T-helper 2 cell (primary cell): ENCODE measurements at regions not wholly inside any gene's neighbourhood (a gene's known extent, or its start where the extent isn't known, plus 50 kb on each side); places are given as distances from the start of the nearest gene placed in this dataset.
"Not testable (repeated sequence)": the region's sequence is repeated elsewhere in the genome, so short reads cannot be mapped to it uniquely, and the experiment has no call there.

Experiments
- DNase-seq, 5 experiments: peaks; one replicate each; pipeline versions ENCODE4 v3.0.0 to v3.0.0-alpha.2; 2012 to 2022

DNA sequence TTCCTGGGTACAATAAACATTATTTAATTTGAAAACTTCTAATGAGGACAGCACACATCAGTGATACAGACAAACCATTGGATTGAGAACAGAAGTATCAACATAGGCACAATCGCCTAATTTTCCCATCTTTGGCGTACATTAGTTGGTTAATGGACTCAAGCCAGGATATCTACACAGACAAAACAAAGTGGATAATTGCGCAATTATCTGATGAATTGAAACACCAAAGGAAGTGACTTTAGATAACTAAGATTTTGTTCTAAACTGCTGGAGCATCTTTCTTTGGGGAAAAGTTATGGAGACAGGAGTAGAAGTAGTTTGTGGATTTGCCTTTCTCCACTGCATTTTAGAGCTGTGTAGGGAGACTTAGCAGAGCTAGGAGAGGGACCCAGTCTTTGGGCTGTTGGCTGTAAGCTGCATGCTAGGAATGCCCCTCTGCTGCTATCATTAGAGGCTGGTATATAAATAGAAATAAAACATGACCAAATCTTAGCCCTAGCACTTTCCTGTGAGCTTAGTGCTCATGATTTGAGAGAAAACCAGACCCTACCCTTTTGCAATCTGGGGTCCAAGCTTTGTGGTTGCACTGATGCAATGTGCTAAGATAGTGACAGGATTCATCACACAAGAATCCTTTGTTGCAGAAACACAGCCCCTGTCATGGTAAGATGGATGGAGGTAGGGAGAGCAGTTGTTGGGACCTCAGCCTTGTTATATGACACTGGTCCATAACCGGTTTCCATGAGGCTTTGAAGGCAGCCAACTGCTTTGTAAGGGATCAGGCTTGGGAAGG, 264.5 kb upstream of the PIK3C3 start:
- no peak for DNase-seq

DNA sequence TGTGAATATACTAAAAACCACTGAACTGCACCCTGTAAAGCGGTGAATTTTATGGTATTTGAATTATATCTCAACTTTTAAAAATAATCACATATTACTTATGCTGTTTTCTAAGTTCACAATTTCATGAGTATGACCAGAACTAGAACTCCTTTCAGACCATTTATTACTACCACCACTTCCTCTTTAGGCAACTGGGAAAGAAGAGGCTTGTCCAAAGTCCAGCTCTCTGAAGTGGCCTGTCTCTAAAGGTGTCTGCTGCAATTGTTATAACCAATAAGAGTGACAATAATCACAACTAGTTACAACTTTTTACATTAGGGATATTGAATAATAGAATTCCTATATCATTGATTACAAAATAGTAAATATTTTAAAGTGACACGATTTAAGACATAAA, 267.9 kb upstream of the PIK3C3 start:
- no peak for DNase-seq

DNA sequence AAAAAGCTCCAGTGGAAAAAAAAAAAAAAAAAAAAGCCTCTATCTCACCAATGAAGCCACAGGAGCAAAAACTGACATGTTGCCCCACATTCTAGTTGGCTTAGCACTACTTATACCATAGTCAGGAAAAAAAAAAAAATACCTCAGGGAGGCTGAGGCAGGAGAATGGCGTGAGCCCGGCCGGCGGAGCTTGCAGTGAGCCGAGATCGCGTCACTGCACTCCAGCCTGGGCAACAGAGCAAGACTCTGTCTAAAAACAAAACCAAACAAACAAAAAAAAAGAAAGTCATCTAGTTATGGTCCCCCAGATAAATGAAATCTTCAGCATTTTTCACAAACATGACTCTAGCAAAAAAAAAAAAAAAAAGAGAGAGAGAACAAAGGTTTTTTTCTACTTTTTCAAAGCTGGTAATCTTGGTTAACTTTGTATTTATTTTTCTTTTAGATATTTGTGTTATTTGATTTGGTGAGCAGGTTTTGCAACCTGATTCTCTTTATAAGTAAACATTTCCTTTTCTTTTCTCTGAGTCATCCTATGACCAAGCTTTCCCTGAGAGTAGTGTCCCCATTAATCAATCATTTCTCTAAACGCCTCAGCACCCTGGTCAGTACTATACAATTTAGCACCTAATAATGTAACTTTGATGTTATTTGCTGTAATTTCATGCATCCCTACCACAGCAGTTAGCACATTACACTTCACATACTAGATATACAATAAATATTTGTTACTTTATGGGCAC, 273.7 kb upstream of the PIK3C3 start:
- no peak for DNase-seq

DNA sequence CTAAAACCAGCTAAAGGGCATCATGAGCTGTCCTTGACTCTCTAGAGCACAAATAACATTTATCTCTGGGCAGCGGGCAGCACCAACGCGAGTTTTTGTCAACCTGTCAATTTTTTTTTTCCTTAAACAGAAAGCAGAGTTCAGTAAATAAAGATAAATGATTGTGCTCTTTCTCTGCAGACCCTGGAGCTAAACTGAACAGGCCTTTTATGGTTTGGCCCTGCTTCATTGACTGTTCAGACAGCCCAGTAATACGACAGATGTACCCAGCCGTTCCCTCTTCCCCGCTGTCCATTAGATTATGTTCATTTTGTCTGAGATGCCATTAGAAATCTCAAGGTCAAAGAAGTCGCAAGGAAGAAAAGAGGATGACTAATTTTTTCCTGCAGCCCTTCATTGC, 280.5 kb upstream of the PIK3C3 start:
- no peak for DNase-seq

DNA sequence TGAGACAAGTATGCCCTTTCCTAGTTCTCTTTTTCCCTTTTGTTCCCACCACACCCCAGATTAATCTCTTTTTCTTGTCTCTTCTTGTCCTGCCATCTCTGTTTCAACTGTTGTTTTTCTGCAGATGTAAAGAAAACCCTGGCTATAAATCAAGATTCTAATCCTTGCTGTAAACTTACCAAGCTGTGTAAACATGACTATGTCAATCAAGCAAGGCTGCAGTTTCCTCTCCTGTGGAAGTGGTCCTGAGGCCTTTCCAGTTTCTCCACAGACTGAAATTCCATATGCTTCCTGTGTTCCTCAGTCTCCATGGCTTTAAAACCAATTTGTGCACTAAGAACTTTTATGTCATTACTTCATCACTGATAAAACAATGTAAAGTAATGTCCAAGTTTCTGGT, 288.8 kb upstream of the PIK3C3 start:
- DNase-seq = no peak

DNA sequence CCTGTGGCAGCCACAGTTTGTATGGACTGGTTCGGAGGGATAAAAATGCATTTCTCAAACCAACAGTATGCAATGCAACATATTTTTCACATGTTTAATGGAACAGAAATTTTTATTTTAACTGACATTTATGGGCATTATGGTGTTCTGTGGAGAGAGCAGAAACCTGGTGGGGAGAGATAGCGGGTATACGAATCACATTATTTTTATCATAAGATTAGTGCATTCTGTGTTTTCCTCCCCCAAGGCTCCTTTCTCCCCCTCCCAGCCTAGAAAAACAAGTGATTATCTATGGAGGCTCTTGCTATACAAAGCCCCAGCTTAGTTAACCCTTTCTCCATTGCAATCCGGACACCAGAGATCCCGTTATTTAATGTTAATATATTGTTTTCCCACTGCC, 289.8 kb upstream of the PIK3C3 start:
- DNase-seq = no peak

DNA sequence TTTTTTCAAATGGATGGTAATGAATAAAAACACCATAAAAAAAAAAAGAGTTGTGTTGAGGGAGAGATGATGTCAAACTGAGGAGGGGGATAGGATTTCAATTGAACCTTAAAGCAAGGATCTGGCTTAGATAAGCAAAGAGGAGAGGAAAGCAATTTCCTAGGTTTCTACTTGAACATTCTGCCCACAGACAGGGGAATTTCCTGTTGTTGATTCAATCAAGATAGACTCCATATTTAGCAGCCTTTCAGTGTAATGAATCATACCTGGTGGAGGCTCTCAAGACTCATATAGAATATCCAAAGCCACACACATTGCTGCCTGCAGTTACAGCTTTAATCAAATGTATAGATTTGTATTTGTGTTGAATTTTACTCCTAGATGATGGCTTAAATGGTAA, 294.4 kb upstream of the PIK3C3 start:
- DNase-seq = peak in 1 of 5 experiments; percentile 2

DNA sequence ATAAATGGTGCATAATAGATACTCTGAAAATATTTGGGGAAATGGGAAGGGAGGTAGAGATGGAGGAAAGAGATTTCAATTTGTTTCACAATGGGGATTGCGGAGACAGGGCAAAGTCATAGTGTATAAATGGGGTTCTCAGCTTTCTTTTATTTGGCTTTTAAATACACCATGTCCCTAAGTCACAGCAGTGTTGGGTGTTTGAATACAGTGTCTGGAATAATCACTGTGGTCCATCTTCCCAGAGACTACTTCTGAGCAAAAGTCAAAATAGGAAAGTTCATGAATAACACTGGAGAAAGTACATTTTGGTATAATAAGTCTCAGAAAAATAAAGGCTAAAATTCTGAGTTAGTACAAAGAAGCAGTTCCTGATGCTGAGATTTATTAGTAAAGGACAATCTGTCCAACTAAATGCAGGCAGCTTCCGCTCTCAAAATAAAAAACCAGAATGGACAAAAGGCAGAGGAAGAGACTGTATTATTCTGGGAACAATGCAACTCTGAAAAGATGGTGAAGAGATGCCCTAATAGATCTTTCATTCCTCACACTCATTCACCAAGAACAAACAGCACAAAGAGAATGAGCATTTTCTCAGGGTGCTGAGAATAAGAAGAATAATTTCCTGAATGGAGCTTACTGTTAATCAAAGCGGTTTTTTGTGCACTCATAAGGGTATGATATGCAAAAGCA, 295.4 kb upstream of the PIK3C3 start:
- no peak for DNase-seq

DNA sequence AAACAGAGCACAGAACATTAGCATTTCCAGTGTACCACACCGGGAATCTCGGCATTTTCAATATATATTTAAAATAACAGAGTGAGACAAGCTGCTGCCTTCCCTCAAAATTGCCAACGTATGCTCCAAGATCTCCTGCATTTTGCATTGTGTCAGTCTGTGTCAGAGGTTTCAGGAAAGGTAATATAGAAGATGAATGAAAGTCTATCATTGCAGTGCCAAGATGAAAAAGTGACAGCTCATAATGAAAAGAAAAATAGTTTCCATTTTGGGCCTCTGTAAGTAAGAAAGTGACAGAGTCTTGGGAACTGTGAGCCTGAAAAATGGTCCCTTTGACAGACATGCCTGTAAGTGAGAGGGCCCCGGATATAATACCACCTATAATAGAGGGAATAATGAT, 297.8 kb upstream of the PIK3C3 start:
- no peak for DNase-seq

DNA sequence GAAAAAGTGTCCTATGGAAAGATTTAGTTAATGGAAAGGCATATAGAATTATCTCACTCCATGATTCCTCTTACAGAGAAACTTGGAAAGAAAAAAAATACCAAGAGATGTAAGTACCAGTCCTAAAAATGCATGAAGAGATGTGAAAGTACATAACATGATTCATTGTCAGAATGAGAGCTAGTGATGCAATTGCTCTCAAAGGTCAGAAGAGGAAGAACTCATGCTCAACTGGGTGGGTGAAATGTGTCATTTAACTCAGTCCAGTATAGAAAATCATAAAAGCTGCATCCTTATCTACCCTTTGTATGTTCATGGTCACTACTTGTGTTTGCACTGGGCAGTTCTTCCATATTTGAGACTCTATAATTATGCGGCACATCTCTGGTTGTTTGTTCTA, 300.0 kb upstream of the PIK3C3 start:
- DNase-seq = no peak

DNA sequence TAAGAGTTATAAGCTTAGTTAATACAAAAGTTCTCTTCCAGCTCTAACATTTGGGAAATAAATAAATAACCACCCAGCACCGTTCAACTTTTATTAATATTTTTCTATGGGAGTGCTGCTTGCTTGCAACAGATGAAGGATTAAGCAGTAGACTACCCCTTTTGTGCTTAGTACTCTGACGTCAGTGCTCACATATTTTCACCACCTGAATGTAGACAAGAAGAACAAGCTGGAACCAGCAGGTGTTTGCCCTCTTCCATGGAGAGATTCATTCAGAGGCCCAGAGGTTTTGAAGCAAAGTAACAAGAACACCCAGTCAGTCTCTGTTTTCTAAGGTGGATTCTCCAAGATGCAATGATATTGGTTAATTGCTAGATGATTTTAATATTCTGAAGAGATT, 307.1 kb upstream of the PIK3C3 start:
- no peak for DNase-seq

DNA sequence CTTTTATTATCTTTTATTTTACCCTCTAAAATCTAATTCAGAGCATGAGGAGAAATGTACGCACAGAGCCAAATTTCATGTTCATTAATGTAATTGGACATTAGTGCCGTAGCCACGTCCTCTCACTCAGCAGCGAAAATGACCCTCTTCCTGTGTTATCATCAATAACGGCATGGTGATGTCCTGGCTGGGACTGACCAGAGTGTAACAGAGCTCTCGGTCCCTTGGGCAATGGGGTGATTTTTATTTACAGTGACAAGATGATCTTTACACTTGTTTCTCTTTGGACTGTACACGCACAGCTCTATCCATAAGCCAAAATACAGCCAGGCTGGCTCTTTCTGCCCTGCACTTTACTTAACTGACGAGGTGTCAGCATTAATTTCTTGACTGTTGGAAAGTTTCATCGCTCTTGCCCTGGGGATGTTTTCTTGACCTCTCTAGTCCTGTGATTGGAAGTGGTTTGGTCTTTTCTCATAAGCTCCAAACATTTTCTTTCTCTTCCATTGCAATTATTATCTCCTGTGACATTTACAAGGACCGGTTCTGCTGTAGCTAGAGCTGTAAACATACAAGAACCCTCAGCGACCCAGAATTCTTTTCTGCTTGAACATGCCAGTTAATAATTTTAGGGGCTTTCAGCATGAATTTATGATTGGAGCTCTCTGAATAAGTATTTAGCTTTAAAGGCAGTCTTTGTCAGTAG, 308.0 kb upstream of the PIK3C3 start:
- no peak for DNase-seq

DNA sequence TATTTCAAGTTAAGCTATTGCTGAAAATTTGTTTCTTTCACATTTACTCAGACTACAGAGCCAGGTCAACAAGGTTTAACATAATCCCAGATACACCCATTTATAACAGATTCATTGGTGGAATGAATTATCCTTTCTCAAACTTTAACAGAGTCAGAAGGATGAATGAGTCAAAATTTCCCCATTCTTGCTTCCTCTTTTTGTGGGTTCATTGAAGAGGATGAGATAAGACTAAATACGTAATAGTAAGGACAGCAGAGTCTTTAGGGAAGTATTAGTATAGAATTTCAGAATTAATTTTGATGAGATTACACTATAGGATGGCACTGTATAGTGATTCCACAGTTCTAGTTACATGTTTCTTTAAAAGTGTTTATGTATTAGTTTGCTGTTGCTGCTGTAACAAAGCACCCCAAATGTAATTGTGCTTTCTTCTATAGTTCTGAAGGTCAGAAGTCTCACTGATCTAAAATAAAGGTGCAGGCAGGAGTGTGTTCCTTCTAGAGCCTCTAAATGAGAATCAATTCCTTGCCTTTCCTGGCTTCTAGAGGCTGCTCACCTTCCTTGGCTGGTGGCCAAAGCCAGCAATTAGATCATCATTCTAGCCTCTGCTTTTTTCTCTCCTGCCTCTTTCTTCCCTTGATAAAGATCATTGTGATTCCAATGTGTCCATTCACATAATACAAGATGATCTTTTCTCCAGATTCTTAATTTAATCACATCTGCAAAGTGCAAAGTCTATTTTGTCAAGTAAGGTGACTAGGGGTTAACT, 309.3 kb upstream of the PIK3C3 start:
- DNase-seq = no peak

DNA sequence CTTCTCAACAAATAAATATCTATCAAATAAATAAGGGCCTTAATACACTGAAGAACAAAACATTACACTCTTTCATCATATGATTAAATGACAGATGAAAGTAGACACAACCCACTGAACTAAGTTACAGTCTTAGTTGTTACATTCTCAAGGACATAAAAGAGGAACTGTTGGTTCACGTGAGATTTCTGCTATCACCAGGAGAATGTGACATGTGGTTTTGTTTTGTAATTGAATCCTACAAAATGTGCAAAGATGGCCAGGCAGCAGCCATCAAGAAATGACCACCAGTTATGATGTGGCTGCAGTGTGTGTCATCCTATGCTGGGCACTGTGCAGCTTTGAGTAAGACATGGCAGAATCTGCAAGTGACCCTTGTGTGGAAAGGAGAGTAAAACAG, 310.6 kb upstream of the PIK3C3 start:
- DNase-seq = no peak

DNA sequence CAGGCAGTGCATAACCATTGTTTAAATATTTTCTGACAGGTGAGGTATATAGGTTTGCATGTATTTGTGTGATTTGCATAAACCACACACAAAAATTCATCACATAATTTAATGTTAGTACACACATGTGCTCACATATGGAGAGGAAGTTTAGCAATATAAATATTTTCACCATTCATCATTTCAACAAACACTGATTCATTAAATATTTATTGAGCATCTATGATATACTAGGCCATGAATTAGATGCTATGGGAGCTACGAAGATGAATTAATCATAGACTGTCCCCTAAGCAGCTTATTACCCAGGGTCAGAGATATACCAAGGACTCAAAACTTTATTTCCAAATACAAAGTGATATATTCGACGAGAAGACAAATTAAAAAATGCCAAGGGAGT, 311.6 kb upstream of the PIK3C3 start:
- no peak for DNase-seq

DNA sequence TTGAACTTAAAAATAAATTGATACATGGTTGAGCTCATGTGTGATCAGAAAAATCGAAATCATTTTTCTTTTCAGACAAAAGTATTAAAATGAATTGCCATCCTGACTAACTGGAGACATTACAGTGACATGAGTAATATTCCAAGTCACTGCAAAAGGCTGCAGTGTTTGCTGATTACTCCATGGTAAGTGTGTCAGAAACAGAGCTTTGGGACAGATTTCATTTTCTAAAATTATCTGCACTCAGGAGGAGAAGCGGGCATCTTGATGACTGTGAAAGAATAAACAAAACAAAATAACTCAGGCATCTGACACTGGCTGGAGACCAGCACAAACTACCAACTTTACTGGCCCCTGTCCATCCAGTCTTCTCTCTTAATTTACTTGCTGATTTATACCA, 312.3 kb upstream of the PIK3C3 start:
- DNase-seq = no peak

DNA sequence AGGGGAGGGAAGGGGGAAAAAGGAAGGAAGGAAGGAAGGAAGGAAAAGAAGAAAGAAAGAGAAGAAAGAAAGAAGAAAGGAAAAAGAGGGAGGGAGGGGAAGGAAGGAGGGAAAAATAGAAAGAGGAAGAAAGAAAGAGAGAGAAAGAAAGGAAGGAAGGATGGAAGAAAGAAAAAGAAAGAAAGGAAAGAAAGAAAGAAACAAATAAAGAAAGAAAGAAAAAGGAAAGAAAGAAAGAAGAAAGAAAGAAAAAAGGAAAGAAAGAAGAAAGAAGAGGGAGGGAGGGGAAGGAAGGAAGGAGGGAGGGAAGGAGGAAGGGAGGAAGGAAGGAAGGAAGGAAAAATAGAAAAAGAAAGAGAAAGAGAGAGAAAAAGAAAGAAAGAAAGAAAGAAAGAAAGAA, 315.8 kb upstream of the PIK3C3 start:
- DNase-seq = no peak

DNA sequence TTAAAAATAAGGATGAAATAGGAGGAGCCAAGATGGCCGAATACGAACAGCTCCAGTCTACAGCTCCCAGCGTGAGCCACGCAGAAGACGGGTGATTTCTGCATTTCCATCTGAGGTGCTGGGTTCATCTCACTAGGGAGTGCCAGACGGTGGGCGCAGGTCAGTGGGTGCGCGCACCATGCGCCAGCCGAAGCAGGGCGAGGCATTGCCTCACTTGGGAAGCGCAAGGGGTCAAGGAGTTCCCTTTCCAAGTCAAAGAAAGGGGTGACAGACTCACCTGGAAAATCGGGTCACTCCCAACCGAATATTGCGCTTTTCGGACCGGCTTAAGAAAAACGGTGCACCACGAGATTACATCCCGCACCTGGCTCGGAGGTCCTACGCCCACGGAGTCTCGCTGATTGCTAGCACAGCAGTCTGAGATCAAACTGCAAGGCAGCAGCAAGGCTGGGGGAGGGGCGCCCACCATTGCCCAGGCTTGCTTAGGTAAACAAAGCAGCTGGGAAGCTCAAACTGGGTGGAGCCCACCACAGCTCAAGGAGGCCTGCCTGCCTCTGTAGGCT, 323.2 kb upstream of the PIK3C3 start:
- not testable (repeated sequence) for DNase-seq

DNA sequence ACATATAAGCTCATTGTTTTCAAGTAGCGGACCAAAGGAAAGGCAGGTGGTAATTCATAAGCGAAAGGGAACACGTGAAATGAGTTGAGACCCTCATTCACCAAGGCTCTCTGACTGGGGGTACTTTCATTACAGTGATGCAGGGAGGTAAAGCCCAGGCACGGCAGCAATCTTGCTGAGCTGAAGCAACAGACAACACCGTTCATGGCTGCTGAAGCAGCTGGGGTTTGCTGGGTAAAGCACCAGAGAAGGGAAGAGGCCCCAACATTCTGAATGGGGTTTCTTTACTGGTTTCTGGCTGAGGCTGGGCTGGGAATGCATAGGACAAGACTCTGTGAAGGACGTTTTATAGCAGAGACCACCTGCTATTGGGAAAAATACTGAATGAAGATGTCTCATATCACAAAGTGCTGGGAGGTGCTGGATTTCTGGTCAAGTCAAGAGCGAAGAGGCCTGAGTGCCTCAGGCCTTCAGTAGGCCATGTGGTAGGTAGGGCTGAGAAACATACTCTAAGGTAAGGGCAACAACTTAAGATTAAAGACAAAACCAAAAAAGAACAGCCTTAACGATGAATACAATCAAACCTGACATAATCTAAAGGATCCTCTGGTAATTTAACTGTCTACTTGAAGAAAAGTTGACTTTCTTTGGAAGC, 324.7 kb upstream of the PIK3C3 start:
- no peak for DNase-seq

DNA sequence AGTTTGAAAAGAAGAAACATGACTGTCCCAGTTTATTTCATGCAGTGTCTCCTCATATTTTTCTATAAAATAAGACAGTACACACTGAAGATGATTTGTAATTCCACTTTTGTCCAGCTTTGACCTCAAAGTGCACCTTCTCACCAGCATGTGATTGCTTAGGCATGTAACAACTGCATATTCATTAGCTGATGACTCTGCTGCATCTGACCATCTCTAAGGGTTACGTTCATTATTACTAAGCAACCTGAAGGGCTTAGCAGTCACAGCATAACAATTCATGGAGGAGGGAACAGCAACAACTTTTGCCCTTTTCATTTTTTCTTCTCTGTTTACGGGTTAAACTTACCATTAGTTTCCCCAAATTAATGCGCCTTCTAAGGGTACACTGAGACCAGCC, 330.6 kb upstream of the PIK3C3 start:
- no peak for DNase-seq

DNA sequence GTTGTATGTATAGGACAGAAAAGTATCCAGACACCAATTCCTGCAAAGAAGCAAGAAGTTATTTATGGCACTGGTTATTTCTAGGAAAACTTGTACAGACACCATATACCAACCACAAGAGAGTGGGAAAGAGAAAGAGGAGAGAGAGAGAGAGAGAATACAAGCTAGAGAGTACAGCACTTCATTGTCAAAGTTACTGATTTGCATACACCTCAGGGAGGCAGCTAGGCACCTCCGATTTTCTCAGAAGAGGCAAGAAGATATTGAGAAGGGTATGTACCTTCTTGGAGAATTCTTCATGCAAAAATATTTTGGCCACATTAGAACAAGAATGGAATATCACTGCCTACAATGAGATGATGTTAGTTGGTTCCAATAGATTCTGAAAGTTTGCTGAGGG, 333.9 kb upstream of the PIK3C3 start:
- DNase-seq = no peak

DNA sequence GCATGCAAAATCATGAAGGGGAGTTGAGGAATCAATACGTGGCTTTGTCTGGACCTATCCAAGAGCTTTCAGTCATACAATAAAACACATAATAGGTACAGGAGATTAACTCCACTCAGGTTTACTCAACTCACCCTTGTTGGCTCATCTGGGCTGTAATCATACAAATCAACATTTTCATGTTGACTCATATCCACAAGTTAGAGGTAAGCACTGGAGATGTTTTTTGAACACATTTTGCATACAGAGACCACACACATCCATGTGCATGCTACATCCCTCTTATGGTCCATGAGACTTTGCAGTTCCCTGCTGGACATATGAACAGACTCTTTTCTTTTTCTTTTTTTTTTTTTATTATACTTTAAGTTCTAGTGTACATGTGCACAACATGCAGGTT, 336.9 kb upstream of the PIK3C3 start:
- DNase-seq = peak in 1 of 5 experiments; percentile 41
